ENCODE measurements at regions not wholly inside any gene's neighbourhood (a gene's known extent, or its start where the extent isn't known, plus 50 kb on each side); places are given as distances from the start of the nearest gene placed in this dataset.

DNA sequence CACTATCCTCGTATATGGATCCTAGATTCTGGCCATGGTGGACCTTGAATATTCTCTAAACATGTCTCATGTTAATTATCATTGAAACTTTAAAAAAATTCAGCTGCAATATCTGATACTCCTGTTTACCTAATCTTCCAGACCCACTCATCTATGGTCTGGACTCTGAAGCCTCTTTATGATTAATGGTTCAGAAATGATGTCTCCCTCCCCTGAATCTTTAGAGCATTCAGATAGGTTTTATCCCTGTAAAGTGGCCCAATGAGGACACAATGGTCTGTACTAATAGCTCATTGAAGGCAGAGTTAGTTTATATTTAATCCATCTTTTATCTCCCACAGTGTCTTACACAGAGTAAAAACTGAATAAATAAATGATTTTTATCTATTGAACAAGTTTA is 53.0 kb upstream of the DUSP10 start:
- TF ChIP-seq POLR2AphosphoS5 (IDR thresholded peaks at IDR 0.05) = no peak
- no peak for TF ChIP-seq CTCF (IDR thresholded peaks at IDR 0.05)

Data from sigmoid colon (tissue), 4 donors.